ENCODE measurements at regions not wholly inside any gene's neighbourhood (a gene's known extent, or its start where the extent isn't known, plus 50 kb on each side); places are given as distances from the start of the nearest gene placed in this dataset.
"Not testable (repeated sequence)": the region's sequence is repeated elsewhere in the genome, so short reads cannot be mapped to it uniquely, and the experiment has no call there.

- TF ChIP-seq ZZZ3 (IDR thresholded peaks at IDR 0.05); NONO (IDR thresholded peaks at IDR 0.05; ENCODE audit: low read depth in 2 of 2, low read length in 1 of 2); ZNF512 (tag; IDR thresholded peaks at IDR 0.05); FOXM1 (IDR thresholded peaks at IDR 0.05; ENCODE audit: low read depth); FOXM1 (CRISPR knock-in tag; IDR thresholded peaks at IDR 0.05; ENCODE audit: low read depth); CTCF (IDR thresholded peaks at IDR 0.05 in 2 of 3, conservative IDR thresholded peaks at IDR 0.05 in 1 of 3; ENCODE audit: insufficient read depth in 2 of 3, low read depth in 1 of 3, low read length in 3 of 3); SAP30 (IDR thresholded peaks at IDR 0.05; ENCODE audit: borderline replicate concordance, insufficient read depth, low read depth, low read length, poor library complexity, severe bottlenecking); ADNP (tag; IDR thresholded peaks at IDR 0.05): not testable (repeated sequence)
These were observed 200.8 kb downstream of the CCDC74A start for GRCh38 chr2:131728451-131728850.

Data from K562 (cell line).